ENCODE measurements at regions not wholly inside any gene's neighbourhood (a gene's known extent, or its start where the extent isn't known, plus 50 kb on each side); places are given as distances from the start of the nearest gene placed in this dataset.
"Not testable (repeated sequence)": the region's sequence is repeated elsewhere in the genome, so short reads cannot be mapped to it uniquely, and the experiment has no call there.

DNA sequence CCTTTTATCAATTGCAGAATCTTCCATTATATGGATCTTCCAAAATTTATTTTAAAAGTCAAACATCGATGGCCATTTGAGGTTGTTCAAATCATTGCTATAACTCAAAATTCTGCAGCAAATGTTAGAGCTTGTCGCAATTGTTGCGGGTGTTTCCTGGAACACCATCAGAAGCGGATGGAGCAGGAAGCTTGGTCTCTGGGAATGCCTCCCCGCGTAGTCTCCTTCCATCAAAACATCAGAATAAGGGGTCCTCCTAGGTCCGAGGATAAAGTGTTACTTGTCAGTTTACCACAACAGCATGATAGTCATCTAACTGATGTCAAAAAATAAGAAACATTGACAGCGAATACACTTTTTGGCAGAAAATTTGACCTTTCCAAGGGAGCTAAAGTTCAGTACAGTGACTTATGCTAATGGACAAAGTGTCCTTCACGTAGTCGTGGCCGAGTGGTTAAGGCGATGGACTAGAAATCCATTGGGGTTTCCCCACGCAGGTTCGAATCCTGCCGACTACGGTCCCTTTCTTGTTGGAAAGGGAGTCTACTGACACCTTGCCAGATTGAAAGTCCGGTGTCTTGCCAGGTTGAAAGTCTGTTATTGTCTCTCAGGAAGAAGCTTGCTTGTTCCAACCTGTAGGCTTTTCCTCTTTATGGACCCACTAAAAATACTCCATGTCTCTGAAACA lies 59.0 kb upstream of the ZNF184 start:
- no peak for DNase-seq

GRCh38 chr6:27529796-27530195 lies 56.9 kb upstream of the ZNF184 start:
- DNase-seq, result not testable (repeated sequence)

GRCh38 chr6:27528714-27529113 lies 55.8 kb upstream of the ZNF184 start:
- no peak for DNase-seq

Data from amniotic stem cell (primary cell).